Fibroblast of lung (primary cell): ENCODE measurements at regions not wholly inside any gene's neighbourhood (a gene's known extent, or its start where the extent isn't known, plus 50 kb on each side); places are given as distances from the start of the nearest gene placed in this dataset.
A peak's percentile ranks its signal among the peaks of the same experiment; 100 is the strongest.

Experiments
- DNase-seq, 2 donors: peaks; one replicate each; pipeline versions ENCODE4 v3.0.0 to v3.0.0-alpha.2; 2010; ENCODE audit warnings: low read depth in 2 of 2
- H2AFZ ChIP-seq: 2 replicates; pipeline ENCODE4 v1.5.1; 2012; ENCODE audit warnings: low read length, control low read depth, inconsistent platforms
- H3K27ac ChIP-seq: 2 replicates; pipeline ENCODE4 v1.5.1; 2011; ENCODE audit warnings: low read length, control low read depth; ENCODE audit not compliant: insufficient read depth
- H3K27me3 ChIP-seq: 2 replicates; pipeline ENCODE4 v1.5.1; 2011; ENCODE audit warnings: mild to moderate bottlenecking, low read length; ENCODE audit not compliant: control insufficient read depth, insufficient read depth
- H3K36me3 ChIP-seq: 2 replicates; pipeline ENCODE4 v1.5.1; 2011; ENCODE audit warnings: low read length; ENCODE audit not compliant: control insufficient read depth, insufficient read depth
- H3K4me1 ChIP-seq: 2 replicates; pipeline ENCODE4 v1.5.1; 2011; ENCODE audit warnings: low read length; ENCODE audit not compliant: control insufficient read depth, insufficient read depth; ENCODE audit errors: extremely low read depth
- H3K4me2 ChIP-seq: 2 replicates; pipeline ENCODE4 v1.5.1; 2011; ENCODE audit warnings: low read length, control low read depth; ENCODE audit not compliant: insufficient read depth; ENCODE audit errors: extremely low read depth
- H3K4me3 ChIP-seq, 4 experiments: fragments of 200-600 bp in 1 of 4; sonication (generic) in 1 of 4; replicated peaks in 1 of 4; 2 replicates each; pipeline ENCODE4 v1.5.1; 2011 to 2016; ENCODE audit warnings: low read length in 4 of 4, low read depth in 3 of 4, mild to moderate bottlenecking in 3 of 4, control low read depth in 2 of 4, inconsistent platforms in 1 of 4, mixed read lengths in 1 of 4; ENCODE audit not compliant: insufficient read depth in 1 of 4; ENCODE audit errors: control extremely low read depth in 1 of 4
- H3K79me2 ChIP-seq: 2 replicates; pipeline ENCODE4 v1.5.1; 2012; ENCODE audit warnings: mild to moderate bottlenecking, low read length, inconsistent platforms; ENCODE audit not compliant: control insufficient read depth, insufficient read depth
- H3K9ac ChIP-seq: 2 replicates; pipeline ENCODE4 v1.5.1; 2011; ENCODE audit warnings: mild to moderate bottlenecking, low read length, control low read depth; ENCODE audit not compliant: insufficient read depth
- H3K9me3 ChIP-seq: 2 replicates; pipeline ENCODE4 v1.5.1; 2012; ENCODE audit warnings: low read depth, low read length; ENCODE audit not compliant: control insufficient read depth, insufficient read depth
- H4K20me1 ChIP-seq: 2 replicates; pipeline ENCODE4 v1.5.1; 2011; ENCODE audit warnings: low read length; ENCODE audit not compliant: control insufficient read depth, insufficient read depth; ENCODE audit errors: extremely low read depth
- EZH2 ChIP-seq: IDR thresholded peaks from 2 replicates; pipeline ENCODE4 v1.5.1; 2012; ENCODE audit warnings: low read length, control low read depth, mild to moderate bottlenecking; ENCODE audit errors: missing control alignments
- TF ChIP-seq, protein P1 (sequence below), 2 donors: IDR thresholded peaks in 1 of 2; conservative IDR thresholded peaks in 1 of 2; 1 replicate in 1 of 2; 2 replicates in 1 of 2; pipeline ENCODE4 v1.5.1; 2011 to 2012; ENCODE audit warnings: low read length in 2 of 2, control low read depth in 1 of 2, inconsistent platforms in 1 of 2, low read depth in 1 of 2, mild to moderate bottlenecking in 1 of 2

DNA sequence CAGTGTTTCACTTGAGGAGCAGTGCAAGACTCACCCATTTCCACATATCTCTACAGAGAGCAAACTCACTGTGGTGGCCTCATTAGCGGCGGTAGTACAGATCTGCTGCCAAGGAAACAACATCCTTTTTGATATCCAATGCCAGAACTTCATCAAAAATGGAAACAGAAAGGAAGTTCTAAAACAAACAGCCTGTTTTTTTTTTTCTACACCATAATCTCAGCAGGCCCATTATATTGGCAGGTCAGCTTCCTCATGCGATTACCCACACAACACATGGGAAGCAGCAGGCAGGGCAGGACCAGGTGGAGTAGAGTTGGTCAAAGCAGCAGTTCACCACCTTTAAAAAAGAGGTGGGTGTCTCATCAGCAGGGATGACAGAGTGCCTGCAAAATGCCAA, 678.9 kb upstream of the CELF4 start:
- Histone ChIP-seq H3K27ac (no peak overlapping the region), H3K4me1 (no peaks in the 10 kb centered on the region), H3K27me3 (no peaks in the 10 kb centered on the region), H3K9ac (no peak overlapping the region), H3K79me2 (no peaks in the 10 kb centered on the region), H3K9me3 (no peaks in the 10 kb centered on the region), H3K36me3 (no peaks in the 10 kb centered on the region), H2AFZ (no peak overlapping the region), H3K4me2 (no peak overlapping the region), H3K4me3 (no peak overlapping the region), H4K20me1 (no peaks in the 10 kb centered on the region)
- DNase-seq = no peak
- TF ChIP-seq, protein P1, sequence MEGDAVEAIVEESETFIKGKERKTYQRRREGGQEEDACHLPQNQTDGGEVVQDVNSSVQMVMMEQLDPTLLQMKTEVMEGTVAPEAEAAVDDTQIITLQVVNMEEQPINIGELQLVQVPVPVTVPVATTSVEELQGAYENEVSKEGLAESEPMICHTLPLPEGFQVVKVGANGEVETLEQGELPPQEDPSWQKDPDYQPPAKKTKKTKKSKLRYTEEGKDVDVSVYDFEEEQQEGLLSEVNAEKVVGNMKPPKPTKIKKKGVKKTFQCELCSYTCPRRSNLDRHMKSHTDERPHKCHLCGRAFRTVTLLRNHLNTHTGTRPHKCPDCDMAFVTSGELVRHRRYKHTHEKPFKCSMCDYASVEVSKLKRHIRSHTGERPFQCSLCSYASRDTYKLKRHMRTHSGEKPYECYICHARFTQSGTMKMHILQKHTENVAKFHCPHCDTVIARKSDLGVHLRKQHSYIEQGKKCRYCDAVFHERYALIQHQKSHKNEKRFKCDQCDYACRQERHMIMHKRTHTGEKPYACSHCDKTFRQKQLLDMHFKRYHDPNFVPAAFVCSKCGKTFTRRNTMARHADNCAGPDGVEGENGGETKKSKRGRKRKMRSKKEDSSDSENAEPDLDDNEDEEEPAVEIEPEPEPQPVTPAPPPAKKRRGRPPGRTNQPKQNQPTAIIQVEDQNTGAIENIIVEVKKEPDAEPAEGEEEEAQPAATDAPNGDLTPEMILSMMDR (conservative IDR thresholded peaks at IDR 0.05 in 1 of 2, IDR thresholded peaks at IDR 0.05 in 1 of 2; ENCODE audit: low read depth in 1 of 2, low read length in 2 of 2) = no peak
- TF ChIP-seq EZH2 = no peak

DNA sequence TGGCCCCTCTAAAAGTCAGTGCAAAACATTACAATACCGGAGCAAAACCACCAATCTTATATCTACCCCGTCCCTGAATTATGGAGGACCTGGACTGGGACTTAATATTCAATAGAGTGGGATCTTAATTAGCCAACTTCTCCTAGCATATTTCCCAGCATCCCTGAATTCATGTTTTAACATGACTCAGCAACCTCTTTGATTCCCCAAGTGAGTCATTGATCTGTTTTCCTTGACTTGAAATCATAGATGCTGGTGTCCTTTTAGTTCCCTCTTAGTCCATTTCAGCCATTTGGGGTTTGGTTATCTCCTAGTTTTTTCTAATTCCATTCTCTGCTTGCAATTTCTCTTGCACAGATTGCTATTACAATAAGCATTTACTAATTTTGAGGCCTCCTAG, 677.7 kb upstream of the CELF4 start:
- no peak for DNase-seq
- H3K4me2 ChIP-seq = no peak overlapping the region
- no peaks in the 10 kb centered on the region for H3K9me3 ChIP-seq
- TF ChIP-seq EZH2 = no peak
- TF ChIP-seq, protein P1 (conservative IDR thresholded peaks at IDR 0.05 in 1 of 2, IDR thresholded peaks at IDR 0.05 in 1 of 2; ENCODE audit: low read depth in 1 of 2, low read length in 2 of 2) = no peak
- H3K9ac ChIP-seq = no peak overlapping the region
- H3K36me3 ChIP-seq = no peaks in the 10 kb centered on the region
- H2AFZ ChIP-seq = no peak overlapping the region
- no peaks in the 10 kb centered on the region for H3K4me1 ChIP-seq
- no peak overlapping the region for H3K27ac ChIP-seq
- no peak overlapping the region for H3K4me3 ChIP-seq
- no peaks in the 10 kb centered on the region for H4K20me1 ChIP-seq
- no peaks in the 10 kb centered on the region for H3K79me2 ChIP-seq
- no peaks in the 10 kb centered on the region for H3K27me3 ChIP-seq

DNA sequence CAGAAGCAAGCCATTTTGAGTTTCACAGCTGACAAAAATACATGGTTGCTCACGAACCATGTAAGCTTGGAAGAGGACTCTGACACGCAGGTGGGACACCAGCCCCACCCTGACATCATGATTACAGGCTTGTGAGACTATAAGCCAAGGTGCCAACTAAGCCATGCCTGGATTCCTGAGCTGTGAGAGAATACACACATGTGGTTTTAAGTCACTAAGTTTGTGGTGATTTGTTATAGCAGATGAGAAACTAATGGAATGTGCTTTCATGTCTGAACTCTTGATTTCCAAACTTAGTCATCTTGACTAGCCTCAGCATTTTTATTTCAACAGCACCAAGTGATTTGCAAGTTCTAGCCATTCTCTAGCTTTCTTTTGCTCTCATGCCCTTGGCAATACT, 676.1 kb upstream of the CELF4 start:
- Histone ChIP-seq H3K36me3 (no peaks in the 10 kb centered on the region), H3K4me2 (no peak overlapping the region), H3K9ac (no peak overlapping the region), H3K27ac (no peak overlapping the region), H2AFZ (no peak overlapping the region), H3K9me3 (no peaks in the 10 kb centered on the region), H3K79me2 (no peaks in the 10 kb centered on the region), H3K4me3 (no peak overlapping the region), H4K20me1 (no peaks in the 10 kb centered on the region), H3K4me1 (no peaks in the 10 kb centered on the region), H3K27me3 (no peaks in the 10 kb centered on the region)
- DNase-seq = peak; percentile 18 to 65
- TF ChIP-seq EZH2 = no peak
- TF ChIP-seq, protein P1 (conservative IDR thresholded peaks at IDR 0.05 in 1 of 2, IDR thresholded peaks at IDR 0.05 in 1 of 2; ENCODE audit: low read depth in 1 of 2, low read length in 2 of 2) = no peak
